ENCODE measurements at regions not wholly inside any gene's neighbourhood (a gene's known extent, or its start where the extent isn't known, plus 50 kb on each side); places are given as distances from the start of the nearest gene placed in this dataset.
"Not testable (repeated sequence)": the region's sequence is repeated elsewhere in the genome, so short reads cannot be mapped to it uniquely, and the experiment has no call there.

- ChIA-PET POLR2A (interaction anchor here (0.6 to 1.0 kb wide), 6 partner anchors 9 to 238 kb away, joined by 3 to 7 read pairs (median 4); partner anchors contain the start of gene NDUFS2), CTCF (interaction anchor here (0.6 to 1.4 kb wide), 5 partner anchors 11 to 214 kb away, joined by 3 to 17 read pairs (median 3); no protein-coding TSS in a partner anchor)
Measured at GRCh38 chr1:161439280-161440232, 65.7 kb upstream of the FCGR2A start.

GRCh38 chr1:161433191-161433590 is 65.5 kb upstream of the CFAP126 start:
- POLR2A ChIA-PET; CTCF ChIA-PET; DNase-seq (ENCODE audit: extremely low spot score): not testable (repeated sequence)

More at GRCh38 chr1:161439280-161440232, 65.7 kb upstream of the FCGR2A start:
- DNase-seq (ENCODE audit: extremely low spot score) = peak; percentile 28
- TF ChIP-seq CTBP1 (IDR thresholded peaks at IDR 0.05; ENCODE audit: borderline replicate concordance) (no peak), L3MBTL2 (conservative IDR thresholded peaks at IDR 0.05) (peak; percentile 83)

GRCh38 chr1:161432091-161432490 is 64.4 kb upstream of the CFAP126 start:
- CTCF ChIA-PET = no interaction called here
- no peak for DNase-seq (ENCODE audit: extremely low spot score)
- POLR2A ChIA-PET = no interaction called here
- no peak for TF ChIP-seq BHLHE40 (IDR thresholded peaks at IDR 0.05; ENCODE audit: borderline replicate concordance)
- no peak for TF ChIP-seq SUZ12 (IDR thresholded peaks at IDR 0.05)
- no peak for TF ChIP-seq SP1 (IDR thresholded peaks at IDR 0.05)
- TF ChIP-seq LEF1 (IDR thresholded peaks at IDR 0.05; ENCODE audit: borderline replicate concordance) = no peak
- TF ChIP-seq L3MBTL2 (conservative IDR thresholded peaks at IDR 0.05) = no peak
- no peak for TF ChIP-seq ZNF384 (IDR thresholded peaks at IDR 0.05)
- TF ChIP-seq FOXA1 (IDR thresholded peaks at IDR 0.05) = no peak

- peak; percentile 67 for DNase-seq (ENCODE audit: extremely low spot score)
- ChIA-PET CTCF (interaction anchor here (1.5 to 3.5 kb wide), 2 partner anchors 12 to 13 kb away, joined by 4 to 17 read pairs; no protein-coding TSS in a partner anchor), POLR2A (interaction anchor here (1.0 to 1.7 kb wide), 3 partner anchors 12 to 27 kb away, joined by 4 to 5 read pairs (median 4); no protein-coding TSS in a partner anchor)
- TF ChIP-seq CTBP1 (IDR thresholded peaks at IDR 0.05; ENCODE audit: borderline replicate concordance) (0 out of 2 replicates have a peak, but pooled peaks have one; percentile 35), PKNOX1 (IDR thresholded peaks at IDR 0.05) (peak; percentile 32; the same call in 1 of the 2 replicates), ARNT (IDR thresholded peaks at IDR 0.05) (peak; percentile 45; the same call in 1 of the 2 replicates), FOXK2 (IDR thresholded peaks at IDR 0.05) (peak; percentile 44; the same call in 1 of the 2 replicates), L3MBTL2 (conservative IDR thresholded peaks at IDR 0.05) (peak; percentile 39), SP1 (IDR thresholded peaks at IDR 0.05) (no peak)
Measured at GRCh38 chr1:161427733-161428516, 60.2 kb upstream of the CFAP126 start.

GRCh38 chr1:161422914-161423313 is 55.2 kb upstream of the CFAP126 start:
- CTCF ChIA-PET; DNase-seq (ENCODE audit: extremely low spot score); POLR2A ChIA-PET: not testable (repeated sequence)

- ChIA-PET POLR2A (interaction anchor here (1.7 kb wide), 1 partner anchor 21 kb away, joined by 7 read pairs; no protein-coding TSS in a partner anchor), CTCF (interaction anchor here (1.2 kb wide), 1 partner anchor 13 kb away, joined by 3 read pairs; no protein-coding TSS in a partner anchor)
- DNase-seq (ENCODE audit: extremely low spot score) = no peak
- TF ChIP-seq HDGF (IDR thresholded peaks at IDR 0.05; ENCODE audit: borderline replicate concordance) (no peak), ZNF384 (IDR thresholded peaks at IDR 0.05) (no peak), ARNT (IDR thresholded peaks at IDR 0.05) (no peak), TARDBP (IDR thresholded peaks at IDR 0.05) (no peak), FOXK2 (IDR thresholded peaks at IDR 0.05) (no peak), FOXM1 (IDR thresholded peaks at IDR 0.05; ENCODE audit: borderline replicate concordance) (no peak), FOXA1 (IDR thresholded peaks at IDR 0.05) (no peak), LEF1 (IDR thresholded peaks at IDR 0.05; ENCODE audit: borderline replicate concordance) (no peak), BHLHE40 (IDR thresholded peaks at IDR 0.05; ENCODE audit: borderline replicate concordance) (no peak), SUZ12 (IDR thresholded peaks at IDR 0.05) (no peak), ELF4 (IDR thresholded peaks at IDR 0.05) (no peak), SP1 (IDR thresholded peaks at IDR 0.05) (no peak), PKNOX1 (IDR thresholded peaks at IDR 0.05) (no peak), NFRKB (IDR thresholded peaks at IDR 0.05) (no peak), CTBP1 (IDR thresholded peaks at IDR 0.05; ENCODE audit: borderline replicate concordance) (no peak)
Measured at GRCh38 chr1:161421456-161421855, 53.8 kb upstream of the CFAP126 start.

All from HEK293T (cell line).